M059J (cell line): ENCODE measurements at regions not wholly inside any gene's neighbourhood (a gene's known extent, or its start where the extent isn't known, plus 50 kb on each side); places are given as distances from the start of the nearest gene placed in this dataset.
"Not testable (repeated sequence)": the region's sequence is repeated elsewhere in the genome, so short reads cannot be mapped to it uniquely, and the experiment has no call there.

ENCODE experiments used
- DNase-seq: peaks from one replicate; pipeline ENCODE4 v3.0.0-alpha.2; 2012; ENCODE audit warnings: low read depth

DNA sequence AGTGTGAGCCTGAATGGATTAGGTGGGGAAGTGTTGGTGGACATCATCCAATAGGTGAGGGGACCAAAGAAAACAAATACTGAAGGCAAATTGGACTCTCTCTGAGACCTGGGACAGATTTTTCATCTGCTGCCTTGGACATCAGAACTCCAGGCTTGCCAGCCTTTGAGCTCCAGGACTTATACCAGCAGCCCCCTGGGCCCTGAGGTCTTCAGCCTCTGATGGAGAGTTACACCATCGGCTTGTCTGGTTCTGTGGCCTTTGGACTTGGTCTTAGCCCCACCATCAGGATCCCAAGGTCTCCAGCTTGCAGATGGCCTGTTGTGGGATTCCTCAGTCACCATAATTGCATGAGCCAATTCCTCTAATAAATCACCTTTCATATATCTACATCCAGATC is 80.8 kb upstream of the SLC8A3 start:
- no peak for DNase-seq

GRCh38 chr14:70268760-70269159 is 80.0 kb upstream of the SLC8A3 start:
- DNase-seq, result no peak

DNA sequence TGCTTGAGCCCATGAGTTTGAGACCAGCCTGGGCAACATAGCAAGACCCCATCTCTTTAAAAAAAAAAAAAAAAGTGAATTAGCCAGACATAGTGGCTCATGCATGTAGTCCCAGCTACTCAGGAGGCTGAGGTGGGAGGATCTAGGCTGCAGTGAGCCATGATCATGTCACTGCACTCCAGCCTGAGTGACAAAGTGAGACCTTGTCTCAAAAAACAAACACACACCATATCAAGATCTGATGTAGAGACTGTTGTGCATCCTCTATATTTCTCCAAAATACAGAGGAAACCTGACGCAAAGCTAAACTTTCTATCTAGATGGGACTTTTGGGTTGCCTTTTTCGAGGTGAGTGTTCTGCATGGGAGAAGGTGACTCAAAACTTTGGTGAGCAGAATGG is 77.4 kb upstream of the SLC8A3 start:
- DNase-seq, result no peak

GRCh38 chr14:70265422-70265821 is 76.7 kb upstream of the SLC8A3 start:
- no peak for DNase-seq

GRCh38 chr14:70259420-70259819 is 70.7 kb upstream of the SLC8A3 start:
- DNase-seq, result no peak

DNA sequence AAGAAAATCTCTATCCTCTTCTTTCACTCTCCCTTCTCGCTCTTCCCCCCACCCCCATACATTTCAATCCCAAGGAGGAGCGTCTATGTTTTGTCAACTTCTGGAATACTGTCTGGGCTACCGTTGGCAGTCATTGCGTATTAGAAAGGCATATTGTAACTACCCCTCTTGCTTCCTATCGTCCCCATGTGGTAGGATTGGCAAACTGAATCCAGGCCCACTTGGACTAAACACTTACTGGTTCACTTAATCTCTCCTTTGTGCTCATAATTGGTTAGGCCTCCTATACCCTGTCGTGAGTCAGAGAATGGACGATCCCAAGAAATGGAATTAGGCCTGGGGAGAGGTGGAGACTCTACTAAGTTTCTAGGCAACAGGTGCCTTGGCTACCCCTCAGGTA is 68.8 kb upstream of the SLC8A3 start:
- DNase-seq, result peak; percentile 3

DNA sequence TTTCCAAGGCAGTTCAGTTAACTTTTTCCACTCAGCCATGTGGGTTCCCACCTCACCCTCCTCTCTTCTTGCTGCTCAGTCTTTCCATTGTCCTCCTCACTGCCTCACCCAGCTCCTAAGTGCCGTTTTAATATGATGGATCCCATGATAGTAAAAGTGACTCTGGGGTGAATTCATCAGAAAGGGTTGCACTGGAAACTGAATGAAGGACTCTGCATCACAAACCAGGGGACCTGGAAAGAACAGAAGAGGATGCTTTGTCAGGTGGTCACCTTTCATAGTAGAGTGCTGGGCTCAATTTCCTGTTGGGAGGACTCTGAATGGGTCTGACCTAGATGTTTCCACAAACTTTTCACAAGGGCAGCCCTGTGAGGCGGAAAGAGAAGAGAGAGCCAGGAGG is 67.8 kb upstream of the SLC8A3 start:
- no peak for DNase-seq

- peak; percentile 1 for DNase-seq
Observed at GRCh38 chr14:70255071-70256057, 66.6 kb upstream of the SLC8A3 start.

DNA sequence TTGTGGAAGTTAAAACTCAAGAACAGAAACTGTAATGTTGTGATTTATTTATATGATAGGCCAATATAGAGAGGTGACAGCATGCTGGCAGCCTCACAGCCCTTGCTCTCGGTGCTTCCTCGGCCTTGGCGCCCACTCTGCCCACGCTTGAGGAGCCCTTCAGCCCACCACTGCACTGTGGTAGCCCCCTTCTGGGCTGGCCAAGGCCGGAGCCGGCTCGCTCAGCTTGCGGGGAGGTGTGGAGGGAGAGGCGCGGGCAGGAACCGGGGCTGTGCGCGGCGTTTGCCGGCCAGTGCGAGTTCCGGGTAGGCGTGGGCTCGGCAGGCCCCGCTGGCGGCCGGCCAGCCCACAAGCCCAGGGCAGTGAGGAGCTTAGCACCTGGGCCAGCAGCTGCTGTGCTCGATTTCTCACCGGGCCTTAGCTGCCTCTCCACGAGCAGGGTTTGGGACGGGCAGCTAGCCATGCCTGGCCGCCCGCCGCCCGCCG is 65.8 kb upstream of the SLC8A3 start:
- peak; percentile 42 for DNase-seq

GRCh38 chr14:70253547-70253946 is 64.8 kb upstream of the SLC8A3 start:
- not testable (repeated sequence) for DNase-seq

DNA sequence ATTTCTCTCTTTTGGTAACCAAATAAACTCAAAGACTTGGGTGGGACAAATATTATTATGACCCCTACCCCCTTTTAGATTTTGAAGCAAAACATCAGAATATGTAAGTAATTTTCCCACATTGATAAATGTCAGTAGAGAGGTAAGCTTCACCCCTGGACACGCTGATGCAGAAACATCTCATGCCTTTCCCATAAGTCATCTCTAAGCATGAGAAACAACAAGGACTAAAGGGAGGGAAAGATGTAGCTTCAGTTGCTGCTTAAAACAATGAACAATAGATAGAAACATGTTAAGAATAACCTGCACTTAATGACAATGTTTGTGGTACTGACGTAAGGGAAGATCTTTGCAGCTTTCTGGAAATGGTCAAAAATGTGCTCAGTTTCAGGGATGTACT is 56.3 kb upstream of the SLC8A3 start:
- no peak for DNase-seq

DNA sequence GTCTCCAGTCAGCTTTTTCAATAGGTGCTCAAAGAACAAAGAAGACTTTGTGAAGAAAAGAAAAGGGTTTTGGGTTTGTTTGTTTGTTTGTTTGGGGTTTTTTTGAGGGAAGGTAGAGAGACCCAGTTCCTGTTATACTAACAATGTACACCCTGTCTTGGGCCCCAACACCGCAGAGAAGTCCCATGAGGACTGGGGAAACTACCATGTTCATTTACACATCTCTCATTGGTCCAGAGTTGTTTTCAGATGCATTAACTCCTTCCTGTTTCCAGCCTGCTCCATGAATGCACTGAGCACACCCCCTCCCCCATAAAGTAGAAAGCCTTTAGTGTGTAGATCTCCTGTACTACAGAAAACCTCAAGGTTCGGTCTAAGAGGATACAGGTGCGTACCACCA is 51.1 kb upstream of the SLC8A3 start:
- no peak for DNase-seq

DNA sequence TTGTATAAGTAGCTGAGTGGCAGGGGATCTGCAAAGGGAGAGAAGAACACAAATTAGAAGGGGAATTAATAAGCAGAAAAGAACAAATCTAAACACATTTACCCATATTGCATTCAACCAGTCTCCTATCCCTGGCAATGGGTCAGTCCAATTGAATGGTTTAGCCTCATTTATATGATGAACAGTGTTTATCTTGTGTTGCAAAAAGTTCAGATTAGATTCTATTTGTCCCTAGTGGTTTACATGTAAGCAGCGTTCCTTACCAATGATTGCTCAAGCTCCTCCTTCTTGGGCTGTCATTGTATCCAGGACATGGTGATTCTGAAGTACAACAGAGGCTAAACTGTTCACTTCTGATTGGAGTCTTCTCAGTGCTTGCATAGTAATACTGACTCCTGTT is 49.9 kb upstream of the SLC8A3 start:
- not testable (repeated sequence) for DNase-seq
